Brain microvascular endothelial cell (primary cell): ENCODE measurements at regions not wholly inside any gene's neighbourhood (a gene's known extent, or its start where the extent isn't known, plus 50 kb on each side); places are given as distances from the start of the nearest gene placed in this dataset.
"Not testable (repeated sequence)": the region's sequence is repeated elsewhere in the genome, so short reads cannot be mapped to it uniquely, and the experiment has no call there.

ENCODE experiments used
- DNase-seq: peaks from one replicate; pipeline ENCODE4 v3.0.0-alpha.2; 2020
- H3K27ac ChIP-seq: fragments of 250-450 bp; sonication (Bioruptor Pico); 2 replicates; pipeline ENCODE4 v1.5.1; 2020; ENCODE audit warnings: mild to moderate bottlenecking, moderate library complexity
- H3K27me3 ChIP-seq: fragments of 250-450 bp; sonication (Bioruptor Pico); replicated peaks from 2 replicates; pipeline ENCODE4 v1.5.1; 2020; ENCODE audit warnings: mild to moderate bottlenecking
- H3K36me3 ChIP-seq: fragments of 250-450 bp; sonication (Bioruptor Pico); replicated peaks from 2 replicates; pipeline ENCODE4 v1.5.1; 2020; ENCODE audit warnings: mild to moderate bottlenecking
- H3K4me3 ChIP-seq: 2 replicates; pipeline ENCODE4 v1.5.1; 2011; ENCODE audit warnings: low read depth, mild to moderate bottlenecking, control low read depth, low read length, moderate library complexity
- CTCF ChIP-seq: IDR thresholded peaks from 2 replicates; pipeline ENCODE4 v1.5.1; 2011; ENCODE audit warnings: low read depth, mild to moderate bottlenecking, moderate library complexity, low read length, control low read depth, inconsistent platforms; ENCODE audit errors: missing control alignments
- in situ Hi-C: cut with HindIII; loops from 2 replicates; pipeline ENCODE4 v1.10.0; 2017; ENCODE audit warnings: low sequenced_read_pairs, low pct_ligation_motif_present

GRCh38 chr7:91379991-91380390, 115.8 kb downstream of the FZD1 start:
- TF ChIP-seq CTCF = no peak
- H3K27me3 ChIP-seq = no peaks in the 10 kb centered on the region
- H3K27ac ChIP-seq = no peak overlapping the region
- H3K36me3 ChIP-seq = no peaks in the 10 kb centered on the region
- in situ Hi-C loops = no loop called here
- H3K4me3 ChIP-seq = no peak overlapping the region
- DNase-seq = no peak

GRCh38 chr7:91383053-91383904, 119.0 kb downstream of the FZD1 start:
- peak; percentile 27 for DNase-seq
- Histone ChIP-seq H3K27me3 (no peaks in the 10 kb centered on the region), H3K4me3 (no peak overlapping the region), H3K27ac (no peak overlapping the region), H3K36me3 (no peaks in the 10 kb centered on the region)
- in situ Hi-C loops = no loop called here
- TF ChIP-seq CTCF = no peak

GRCh38 chr7:91383905-91384274, 119.7 kb downstream of the FZD1 start:
- no peak for TF ChIP-seq CTCF
- DNase-seq = no peak
- H3K27ac ChIP-seq = no peak overlapping the region
- H3K36me3 ChIP-seq = no peaks in the 10 kb centered on the region
- in situ Hi-C loops = no loop called here
- no peak overlapping the region for H3K4me3 ChIP-seq
- no peaks in the 10 kb centered on the region for H3K27me3 ChIP-seq

- H3K27me3 ChIP-seq, H3K27ac ChIP-seq, in situ Hi-C loops, H3K36me3 ChIP-seq, DNase-seq, H3K4me3 ChIP-seq: not testable (repeated sequence)
These were observed 130.5 kb downstream of the FZD1 start for GRCh38 chr7:91394757-91395156.

- H3K36me3 ChIP-seq, H3K4me3 ChIP-seq, in situ Hi-C loops, H3K27ac ChIP-seq, DNase-seq, H3K27me3 ChIP-seq: not testable (repeated sequence)
These were observed 131.1 kb downstream of the FZD1 start for GRCh38 chr7:91395313-91395712.

- in situ Hi-C loops = no loop called here
- Histone ChIP-seq H3K36me3 (no peaks in the 10 kb centered on the region), H3K27me3 (no peaks in the 10 kb centered on the region), H3K4me3 (no peak overlapping the region), H3K27ac (no peak overlapping the region)
- no peak for DNase-seq
- TF ChIP-seq CTCF = no peak
These were observed 132.9 kb downstream of the FZD1 start for GRCh38 chr7:91397096-91397495.

GRCh38 chr7:91397612-91398011, 133.4 kb downstream of the FZD1 start:
- no peak for TF ChIP-seq CTCF
- H3K27me3 ChIP-seq = no peaks in the 10 kb centered on the region
- H3K27ac ChIP-seq = no peak overlapping the region
- H3K36me3 ChIP-seq = no peaks in the 10 kb centered on the region
- no peak for DNase-seq
- no peak overlapping the region for H3K4me3 ChIP-seq
- in situ Hi-C loops = no loop called here
